GM12892 (cell line): ENCODE measurements at regions not wholly inside any gene's neighbourhood (a gene's known extent, or its start where the extent isn't known, plus 50 kb on each side); places are given as distances from the start of the nearest gene placed in this dataset.

Source experiments
- DNase-seq: peaks from one replicate; pipeline ENCODE4 v3.0.0; 2011; ENCODE audit not compliant: insufficient read length
- FAIRE-seq: peaks from 2 replicates; lab custom pipeline; 2011; peaks lifted over from hg19 to GRCh38; lab: Jason Lieb, UNC
- POLR2A ChIP-seq: IDR thresholded peaks from 2 replicates; pipeline ENCODE4 v1.6.1; 2011; ENCODE audit warnings: low read depth, low read length, control low read depth
- POLR2AphosphoS5 ChIP-seq: IDR thresholded peaks from 2 replicates; pipeline ENCODE4 v1.6.1; 2011; ENCODE audit warnings: low read depth, low read length, control low read depth
- TAF1 ChIP-seq: IDR thresholded peaks from 2 replicates; pipeline ENCODE4 v1.6.1; 2011; ENCODE audit warnings: low read depth, mild to moderate bottlenecking, control low read depth, low read length, borderline replicate concordance

GRCh38 chr12:58148976-58149375 lies 207.6 kb downstream of the ATP23 start:
- no peak for TF ChIP-seq POLR2A
- no peak for TF ChIP-seq POLR2AphosphoS5
- TF ChIP-seq TAF1 = no peak
- no peak for FAIRE-seq
- DNase-seq = no peak

GRCh38 chr12:58154359-58154758 lies 213.0 kb downstream of the ATP23 start:
- TF ChIP-seq POLR2A = no peak
- TF ChIP-seq TAF1 = no peak
- no peak for TF ChIP-seq POLR2AphosphoS5
- DNase-seq (no peak), FAIRE-seq (no peak)

GRCh38 chr12:58156697-58157096 lies 215.3 kb downstream of the ATP23 start:
- no peak for DNase-seq
- FAIRE-seq = no peak
- TF ChIP-seq POLR2AphosphoS5 = no peak
- no peak for TF ChIP-seq TAF1
- no peak for TF ChIP-seq POLR2A

GRCh38 chr12:58159941-58160340 lies 218.6 kb downstream of the ATP23 start:
- FAIRE-seq = no peak
- no peak for TF ChIP-seq POLR2AphosphoS5
- TF ChIP-seq POLR2A = no peak
- TF ChIP-seq TAF1 = no peak
- no peak for DNase-seq

- DNase-seq (no peak), FAIRE-seq (no peak)
- TF ChIP-seq POLR2A (no peak), POLR2AphosphoS5 (no peak), TAF1 (no peak)
Measured at GRCh38 chr12:58161773-58162172, 220.4 kb downstream of the ATP23 start.

- DNase-seq = no peak
- no peak for TF ChIP-seq TAF1
- FAIRE-seq = no peak
Measured at GRCh38 chr12:58163021-58163420, 221.7 kb downstream of the ATP23 start.

- DNase-seq (no peak), FAIRE-seq (no peak)
- TF ChIP-seq TAF1 (no peak), POLR2AphosphoS5 (no peak), POLR2A (no peak)
Measured at GRCh38 chr12:58166643-58167042, 225.3 kb downstream of the ATP23 start.

GRCh38 chr12:58167622-58168021 lies 226.3 kb downstream of the ATP23 start:
- FAIRE-seq (no peak), DNase-seq (no peak)
- no peak for TF ChIP-seq TAF1

- FAIRE-seq = no peak
- DNase-seq = no peak
- TF ChIP-seq POLR2AphosphoS5 (no peak), POLR2A (no peak), TAF1 (no peak)
Measured at GRCh38 chr12:58169826-58170225, 228.5 kb downstream of the ATP23 start.

GRCh38 chr12:58171914-58172313 lies 230.5 kb downstream of the ATP23 start:
- DNase-seq (no peak), FAIRE-seq (no peak)
- no peak for TF ChIP-seq POLR2AphosphoS5
- no peak for TF ChIP-seq TAF1
- no peak for TF ChIP-seq POLR2A

- FAIRE-seq = no peak
- DNase-seq = no peak
Measured at GRCh38 chr12:58172433-58173073, 231.2 kb downstream of the ATP23 start.

GRCh38 chr12:58174316-58174715 lies 232.9 kb downstream of the ATP23 start:
- no peak for FAIRE-seq
- no peak for TF ChIP-seq POLR2A
- no peak for DNase-seq

More at GRCh38 chr12:58172433-58173073, 231.2 kb downstream of the ATP23 start:
- no peak for TF ChIP-seq POLR2A

GRCh38 chr12:58176296-58176869 lies 235.0 kb downstream of the ATP23 start:
- no peak for TF ChIP-seq POLR2AphosphoS5
- TF ChIP-seq TAF1 = no peak
- TF ChIP-seq POLR2A = no peak
- FAIRE-seq = no peak
- no peak for DNase-seq
